ENCODE measurements at regions not wholly inside any gene's neighbourhood (a gene's known extent, or its start where the extent isn't known, plus 50 kb on each side); places are given as distances from the start of the nearest gene placed in this dataset.
A peak's percentile ranks its signal among the peaks of the same experiment; 100 is the strongest.
"Not testable (repeated sequence)": the region's sequence is repeated elsewhere in the genome, so short reads cannot be mapped to it uniquely, and the experiment has no call there.

- Histone ChIP-seq H3K79me2 (ENCODE audit: low read length) (no peaks in the 10 kb centered on the region), H3K9me2 (replicated peaks; ENCODE audit: low read length) (no peaks in the 10 kb centered on the region), H3K27ac (ENCODE audit: low read length) (no peak overlapping the region), H3K4me2 (ENCODE audit: low read length) (0 out of 2 replicates have a peak overlapping the region, but pooled peaks have one; percentile 4), H3K36me3 (ENCODE audit: low read depth, low read length) (no peaks in the 10 kb centered on the region), H3F3A (ENCODE audit: low read length, unreplicated experiment) (no peaks in the 10 kb centered on the region), H3K4me1 (ENCODE audit: insufficient read depth, low read length) (peaks cover 25% of the 10 kb centered on the region), H3K27me3 (ENCODE audit: low read length) (no peaks in the 10 kb centered on the region), H3K9ac (ENCODE audit: low read length) (no peak overlapping the region), H3K9me3 (ENCODE audit: low read length) (no peaks in the 10 kb centered on the region), H2AFZ (ENCODE audit: low read length) (no peak overlapping the region), H4K20me1 (ENCODE audit: low read length) (no peaks in the 10 kb centered on the region), H3K4me3 (ENCODE audit: low read length) (no peak overlapping the region)
- no peak for TF ChIP-seq CTCF (conservative IDR thresholded peaks at IDR 0.05; ENCODE audit: low read depth, low read length)
- no peak for TF ChIP-seq EZH2 (IDR thresholded peaks at IDR 0.05; ENCODE audit: low read length, unreplicated experiment)
- no peak for TF ChIP-seq EZH2phosphoT487 (IDR thresholded peaks at IDR 0.05; ENCODE audit: borderline replicate concordance, low read length)
- ATAC-seq (peak; percentile 85), DNase-seq (peak; percentile 63)
- POLR2A ChIA-PET (ENCODE audit: unreplicated experiment), result no interaction called here
- CTCF ChIA-PET, result no interaction called here
- no TSS peak for BruUV-seq (replicated peaks)
- intact Hi-C loops (cut with micrococcal nuclease), result no loop called here
Measured at GRCh38 chr21:15311510-15311909, 246.7 kb upstream of the NRIP1 start.

- H3K4me3 ChIP-seq (ENCODE audit: low read length); H3K9me3 ChIP-seq (ENCODE audit: low read length); H3K36me3 ChIP-seq (ENCODE audit: low read depth, low read length); DNase-seq; intact Hi-C loops (cut with micrococcal nuclease); H3K4me2 ChIP-seq (ENCODE audit: low read length); H2AFZ ChIP-seq (ENCODE audit: low read length); POLR2A ChIA-PET (ENCODE audit: unreplicated experiment); BruUV-seq (replicated peaks); H3K27ac ChIP-seq (ENCODE audit: low read length); CTCF ChIA-PET; H3K27me3 ChIP-seq (ENCODE audit: low read length); H3K79me2 ChIP-seq (ENCODE audit: low read length); H4K20me1 ChIP-seq (ENCODE audit: low read length); H3K9ac ChIP-seq (ENCODE audit: low read length); H3K4me1 ChIP-seq (ENCODE audit: insufficient read depth, low read length); H3F3A ChIP-seq (ENCODE audit: low read length, unreplicated experiment); H3K9me2 ChIP-seq (replicated peaks; ENCODE audit: low read length); ATAC-seq: not testable (repeated sequence)
Measured at GRCh38 chr21:15317034-15317433, 252.2 kb upstream of the NRIP1 start.

- no peak for ATAC-seq
- ChIA-PET CTCF (no interaction called here), POLR2A (ENCODE audit: unreplicated experiment) (no interaction called here)
- intact Hi-C loops (cut with micrococcal nuclease), result no loop called here
- H3K79me2 ChIP-seq (ENCODE audit: low read length), result no peaks in the 10 kb centered on the region
- TF ChIP-seq EZH2 (IDR thresholded peaks at IDR 0.05; ENCODE audit: low read length, unreplicated experiment), result no peak
- H3K4me1 ChIP-seq (ENCODE audit: insufficient read depth, low read length), result peaks cover 4% of the 10 kb centered on the region; the same call in 1 of the 2 replicates
- no peak for DNase-seq
- no peak overlapping the region for H3K27ac ChIP-seq (ENCODE audit: low read length)
- H2AFZ ChIP-seq (ENCODE audit: low read length), result no peak overlapping the region
- H3K9me2 ChIP-seq (replicated peaks; ENCODE audit: low read length), result no peaks in the 10 kb centered on the region
- BruUV-seq (replicated peaks), result no TSS peak
- no peaks in the 10 kb centered on the region for H3F3A ChIP-seq (ENCODE audit: low read length, unreplicated experiment)
- H3K9me3 ChIP-seq (ENCODE audit: low read length), result no peaks in the 10 kb centered on the region
- no peaks in the 10 kb centered on the region for H3K36me3 ChIP-seq (ENCODE audit: low read depth, low read length)
- H3K4me2 ChIP-seq (ENCODE audit: low read length), result no peak overlapping the region
- no peak overlapping the region for H3K9ac ChIP-seq (ENCODE audit: low read length)
- no peak overlapping the region for H3K4me3 ChIP-seq (ENCODE audit: low read length)
- H3K27me3 ChIP-seq (ENCODE audit: low read length), result no peaks in the 10 kb centered on the region
- H4K20me1 ChIP-seq (ENCODE audit: low read length), result no peaks in the 10 kb centered on the region
Measured at GRCh38 chr21:15319727-15320126, 254.9 kb upstream of the NRIP1 start.

- intact Hi-C loops (cut with micrococcal nuclease), result no loop called here
- Histone ChIP-seq H3K4me3 (ENCODE audit: low read length) (no peak overlapping the region), H3K4me1 (ENCODE audit: insufficient read depth, low read length) (peaks cover 4% of the 10 kb centered on the region; the same call in 1 of the 2 replicates), H3K36me3 (ENCODE audit: low read depth, low read length) (no peaks in the 10 kb centered on the region), H3K9ac (ENCODE audit: low read length) (no peak overlapping the region), H3K9me2 (replicated peaks; ENCODE audit: low read length) (no peaks in the 10 kb centered on the region), H4K20me1 (ENCODE audit: low read length) (no peaks in the 10 kb centered on the region), H3K27me3 (ENCODE audit: low read length) (no peaks in the 10 kb centered on the region), H3K27ac (ENCODE audit: low read length) (no peak overlapping the region), H3K79me2 (ENCODE audit: low read length) (no peaks in the 10 kb centered on the region), H3K9me3 (ENCODE audit: low read length) (no peaks in the 10 kb centered on the region), H3K4me2 (ENCODE audit: low read length) (no peak overlapping the region), H2AFZ (ENCODE audit: low read length) (no peak overlapping the region), H3F3A (ENCODE audit: low read length, unreplicated experiment) (no peaks in the 10 kb centered on the region)
- ATAC-seq (no peak), DNase-seq (no peak)
- ChIA-PET POLR2A (ENCODE audit: unreplicated experiment) (no interaction called here), CTCF (no interaction called here)
- no TSS peak for BruUV-seq (replicated peaks)
- TF ChIP-seq EZH2phosphoT487 (IDR thresholded peaks at IDR 0.05; ENCODE audit: borderline replicate concordance, low read length), result no peak
- TF ChIP-seq CTCF (conservative IDR thresholded peaks at IDR 0.05; ENCODE audit: low read depth, low read length), result no peak
- no peak for TF ChIP-seq EZH2 (IDR thresholded peaks at IDR 0.05; ENCODE audit: low read length, unreplicated experiment)
Measured at GRCh38 chr21:15324542-15324941, 259.7 kb upstream of the NRIP1 start.

Measured in PC-3 (cell line).